Upper lobe of left lung (tissue), 6 donors: ENCODE measurements at regions not wholly inside any gene's neighbourhood (a gene's known extent, or its start where the extent isn't known, plus 50 kb on each side); places are given as distances from the start of the nearest gene placed in this dataset.
A peak's percentile ranks its signal among the peaks of the same experiment; 100 is the strongest.

Experiments used
- ATAC-seq, 2 donors: fragments of 200-7000 bp; cut with Tn5 transposase; one replicate each; pipeline ENCODE4 v1.9.1; 2022; ENCODE audit warnings: mild to moderate bottlenecking in 2 of 2, moderate library complexity in 2 of 2; ENCODE audit not compliant: low FRiP score in 2 of 2
- DNase-seq, 2 donors: peaks; one replicate each; pipeline ENCODE4 v3.0.0-alpha.2; 2019 to 2020
- H3K27ac ChIP-seq, 4 donors: fragments of 200-600 bp; sonication (generic); one replicate each; pipeline ENCODE4 v1.5.1; 2016 to 2019
- H3K27me3 ChIP-seq, 4 donors: fragments of 200-600 bp; sonication (generic); one replicate each; pipeline ENCODE4 v1.5.1; 2017 to 2019
- H3K36me3 ChIP-seq, 4 donors: fragments of 200-600 bp; sonication (generic); one replicate each; pipeline ENCODE4 v1.5.1; 2016 to 2019
- H3K4me1 ChIP-seq, 4 donors: fragments of 200-600 bp; sonication (generic); one replicate each; pipeline ENCODE4 v1.5.1; 2018 to 2019
- H3K4me3 ChIP-seq, 4 donors: fragments of 200-600 bp; sonication (generic); one replicate each; pipeline ENCODE4 v1.5.1; 2017 to 2019; ENCODE audit warnings: mild to moderate bottlenecking in 2 of 4, moderate library complexity in 1 of 4
- H3K9me3 ChIP-seq, 4 donors: fragments of 200-600 bp; sonication (generic); one replicate each; pipeline ENCODE4 v1.5.1; 2018 to 2019
- CTCF ChIP-seq, 6 experiments: fragments of 450-650 bp in 4 of 6; fragments of 200-600 bp in 2 of 6; sonication (generic) in 2 of 6; IDR thresholded peaks; one replicate each; pipeline ENCODE4 v1.5.1; 2016 to 2019; ENCODE audit warnings: antibody characterized with exemption in 6 of 6
- EP300 ChIP-seq, 4 donors: sonication (generic); formaldehyde crosslinking; IDR thresholded peaks; one replicate each; pipeline ENCODE4 v1.5.1; 2017; ENCODE audit warnings: antibody characterized with exemption in 4 of 4, control low read depth in 2 of 4
- POLR2A ChIP-seq, 4 donors: fragments of 450-650 bp; IDR thresholded peaks; one replicate each; pipeline ENCODE4 v1.5.1; 2016 to 2017; ENCODE audit warnings: antibody characterized with exemption in 4 of 4, mild to moderate bottlenecking in 2 of 4
- POLR2AphosphoS5 ChIP-seq, 2 donors: sonication (generic); formaldehyde crosslinking; IDR thresholded peaks; one replicate each; pipeline ENCODE4 v1.5.1; 2017; ENCODE audit warnings: antibody characterized with exemption in 2 of 2
- WGBS, 2 donors: methylation state at CpG; one replicate each; pipeline ENCODE4 v1.1.5; 2017 to 2018; 5-methylcytosine and 5-hydroxymethylcytosine counted together
- donor health status: DM: no; HTN: no; CAD: no; lungs with moderate emphysema.
- donor health status: DM: no; HTN: yes; CAD: no; lungs with severe emphysema.

GRCh38 chr10:91043173-91043910 lies 122.5 kb upstream of the ANKRD1 start:
- H3K27me3 ChIP-seq, result no peaks in the 10 kb centered on the region
- TF ChIP-seq POLR2AphosphoS5 (IDR thresholded peaks at IDR 0.05) (no peak), CTCF (IDR thresholded peaks at IDR 0.05) (peak in 5 of 6 experiments; percentile 14 to 43 (median 35))
- DNase-seq, result no peak
- H3K9me3 ChIP-seq, result no peaks in the 10 kb centered on the region
- H3K4me3 ChIP-seq, result no peak overlapping the region
- H3K27ac ChIP-seq, result no peak overlapping the region
- H3K4me1 ChIP-seq, result no peaks in the 10 kb centered on the region
- WGBS, 2 donors, result 63 to 66% methylated on average over 8 of the region's 8 CpGs
- peak in 1 of 2 donors; percentile 31 for ATAC-seq
- no peaks in the 10 kb centered on the region for H3K36me3 ChIP-seq

- H3K4me3 ChIP-seq, result no peak overlapping the region
- H3K27me3 ChIP-seq, result no peaks in the 10 kb centered on the region
- TF ChIP-seq EP300 (IDR thresholded peaks at IDR 0.05) (no peak), POLR2A (IDR thresholded peaks at IDR 0.05) (no peak), CTCF (IDR thresholded peaks at IDR 0.05) (no peak), POLR2AphosphoS5 (IDR thresholded peaks at IDR 0.05) (no peak)
- no peaks in the 10 kb centered on the region for H3K9me3 ChIP-seq
- DNase-seq (no peak), ATAC-seq (no peak)
- peak overlapping the region in 1 of 4 donors; percentile 58 for H3K27ac ChIP-seq
- H3K4me1 ChIP-seq, result no peaks in the 10 kb centered on the region
- no peaks in the 10 kb centered on the region for H3K36me3 ChIP-seq
- WGBS, 2 donors, result 35 to 40% methylated on average over 3 of the region's 3 CpGs
Observed at GRCh38 chr10:91046869-91047268, 126.0 kb upstream of the ANKRD1 start.

GRCh38 chr10:91048380-91048779 lies 127.5 kb upstream of the ANKRD1 start:
- TF ChIP-seq POLR2AphosphoS5 (IDR thresholded peaks at IDR 0.05), result no peak
- TF ChIP-seq POLR2A (IDR thresholded peaks at IDR 0.05), result no peak
- TF ChIP-seq CTCF (IDR thresholded peaks at IDR 0.05), result no peak
- no peak for TF ChIP-seq EP300 (IDR thresholded peaks at IDR 0.05)
- Histone ChIP-seq H3K4me3 (no peak overlapping the region), H3K27me3 (no peaks in the 10 kb centered on the region), H3K36me3 (no peaks in the 10 kb centered on the region), H3K4me1 (peaks cover 0 to 3% (median 0%) of the 10 kb centered on the region in 4 donors), H3K9me3 (no peaks in the 10 kb centered on the region), H3K27ac (no peak overlapping the region)
- no peak for ATAC-seq
- WGBS, 2 donors, result 78 to 85% methylated on average over 2 of the region's 2 CpGs
- no peak for DNase-seq

GRCh38 chr10:91049296-91049987 lies 128.6 kb upstream of the ANKRD1 start:
- peak overlapping the region in 2 of 4 donors; percentile 5 to 67 for H3K27ac ChIP-seq
- no peaks in the 10 kb centered on the region for H3K36me3 ChIP-seq
- DNase-seq, result no peak
- no peaks in the 10 kb centered on the region for H3K9me3 ChIP-seq
- H3K27me3 ChIP-seq, result no peaks in the 10 kb centered on the region
- WGBS, 2 donors, result 77 to 79% methylated on average over 2 of the region's 2 CpGs
- ATAC-seq, result no peak
- TF ChIP-seq EP300 (IDR thresholded peaks at IDR 0.05) (no peak), POLR2A (IDR thresholded peaks at IDR 0.05) (no peak), CTCF (IDR thresholded peaks at IDR 0.05) (no peak), POLR2AphosphoS5 (IDR thresholded peaks at IDR 0.05) (no peak)
- no peak overlapping the region for H3K4me3 ChIP-seq
- H3K4me1 ChIP-seq, result peaks cover 0 to 3% (median 0%) of the 10 kb centered on the region in 4 donors
